ENCODE measurements at regions not wholly inside any gene's neighbourhood (a gene's known extent, or its start where the extent isn't known, plus 50 kb on each side); places are given as distances from the start of the nearest gene placed in this dataset.

DNA sequence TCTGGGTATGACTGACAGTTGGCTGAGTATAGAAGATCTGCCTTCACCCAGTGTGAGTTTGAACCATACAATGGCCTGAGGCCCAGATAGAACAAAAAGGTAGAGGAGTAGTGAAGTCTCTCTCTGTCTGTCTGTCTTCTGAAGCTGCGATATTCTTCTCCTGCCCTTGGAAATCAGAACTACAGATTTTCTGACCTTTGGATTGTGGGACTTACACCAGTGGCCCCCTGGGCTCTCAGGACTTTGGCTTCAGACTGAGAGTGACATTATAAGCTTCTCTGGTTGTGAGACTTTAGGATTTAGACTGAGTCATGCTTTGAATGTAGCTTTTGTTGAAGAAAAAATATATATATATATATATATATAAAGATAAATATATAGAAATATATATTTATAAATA is 1235.0 kb upstream of the ADGRL4 start:
- TF ChIP-seq, protein P1, sequence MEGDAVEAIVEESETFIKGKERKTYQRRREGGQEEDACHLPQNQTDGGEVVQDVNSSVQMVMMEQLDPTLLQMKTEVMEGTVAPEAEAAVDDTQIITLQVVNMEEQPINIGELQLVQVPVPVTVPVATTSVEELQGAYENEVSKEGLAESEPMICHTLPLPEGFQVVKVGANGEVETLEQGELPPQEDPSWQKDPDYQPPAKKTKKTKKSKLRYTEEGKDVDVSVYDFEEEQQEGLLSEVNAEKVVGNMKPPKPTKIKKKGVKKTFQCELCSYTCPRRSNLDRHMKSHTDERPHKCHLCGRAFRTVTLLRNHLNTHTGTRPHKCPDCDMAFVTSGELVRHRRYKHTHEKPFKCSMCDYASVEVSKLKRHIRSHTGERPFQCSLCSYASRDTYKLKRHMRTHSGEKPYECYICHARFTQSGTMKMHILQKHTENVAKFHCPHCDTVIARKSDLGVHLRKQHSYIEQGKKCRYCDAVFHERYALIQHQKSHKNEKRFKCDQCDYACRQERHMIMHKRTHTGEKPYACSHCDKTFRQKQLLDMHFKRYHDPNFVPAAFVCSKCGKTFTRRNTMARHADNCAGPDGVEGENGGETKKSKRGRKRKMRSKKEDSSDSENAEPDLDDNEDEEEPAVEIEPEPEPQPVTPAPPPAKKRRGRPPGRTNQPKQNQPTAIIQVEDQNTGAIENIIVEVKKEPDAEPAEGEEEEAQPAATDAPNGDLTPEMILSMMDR (IDR thresholded peaks at IDR 0.05) = no peak
- no peak for TF ChIP-seq POLR2A (IDR thresholded peaks at IDR 0.05)
- no peak for TF ChIP-seq POLR2AphosphoS5 (IDR thresholded peaks at IDR 0.05)

Measured in breast epithelium (tissue), 3 donors.